ENCODE measurements at regions not wholly inside any gene's neighbourhood (a gene's known extent, or its start where the extent isn't known, plus 50 kb on each side); places are given as distances from the start of the nearest gene placed in this dataset.

- TF ChIP-seq CTCF (conservative IDR thresholded peaks at IDR 0.05; ENCODE audit: low read depth, low read length) (no peak), EZH2 (IDR thresholded peaks at IDR 0.05; ENCODE audit: low read length, unreplicated experiment) (no peak), EZH2phosphoT487 (IDR thresholded peaks at IDR 0.05; ENCODE audit: borderline replicate concordance, low read length) (no peak)
Observed at GRCh38 chr17:79410681-79411080, 200.2 kb downstream of the RBFOX3 start.
